NCI-H2107 treated with DMSO at 0.1 percent for 48 hours (cell line): ENCODE measurements at regions not wholly inside any gene's neighbourhood (a gene's known extent, or its start where the extent isn't known, plus 50 kb on each side); places are given as distances from the start of the nearest gene placed in this dataset.

ENCODE experiments used
- DNase-seq: peaks from one replicate; lab custom pipeline; 2025; ENCODE audit not compliant: unreplicated experiment; lab: John Stamatoyannopoulos, UW

DNA sequence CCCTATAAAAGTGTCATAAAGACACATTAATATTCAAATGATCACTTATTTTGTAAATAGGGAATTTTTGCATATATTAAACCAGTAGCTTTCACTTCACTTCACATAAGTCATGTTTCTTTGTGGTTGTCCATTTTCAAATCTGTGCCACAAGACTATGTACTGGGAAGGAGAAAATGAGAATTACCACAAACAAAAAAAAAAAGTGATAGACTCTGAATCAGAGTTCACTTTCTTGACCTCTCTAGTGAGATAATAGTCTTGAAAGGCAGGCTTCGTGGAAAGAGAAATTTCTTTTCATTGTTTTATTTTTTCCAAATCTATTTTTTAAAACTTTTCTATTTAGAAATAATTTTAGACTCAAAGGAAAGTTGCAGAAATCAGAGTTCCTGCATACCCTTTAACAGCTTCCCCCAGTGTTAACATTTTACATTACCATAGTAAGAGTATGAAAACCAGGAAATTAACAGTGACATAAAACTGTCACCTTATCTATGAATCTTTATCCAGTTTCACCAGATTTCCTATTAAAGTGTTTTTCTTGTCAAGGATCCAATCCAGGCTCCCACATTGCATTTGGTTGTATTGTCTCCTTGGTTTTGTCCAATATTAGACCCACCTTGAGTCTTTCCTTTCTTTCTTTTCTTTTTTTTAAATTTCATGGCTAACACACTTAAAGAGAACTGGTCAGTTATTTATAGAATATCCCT lies 215.4 kb upstream of the PGRMC2 start:
- DNase-seq = no peak

DNA sequence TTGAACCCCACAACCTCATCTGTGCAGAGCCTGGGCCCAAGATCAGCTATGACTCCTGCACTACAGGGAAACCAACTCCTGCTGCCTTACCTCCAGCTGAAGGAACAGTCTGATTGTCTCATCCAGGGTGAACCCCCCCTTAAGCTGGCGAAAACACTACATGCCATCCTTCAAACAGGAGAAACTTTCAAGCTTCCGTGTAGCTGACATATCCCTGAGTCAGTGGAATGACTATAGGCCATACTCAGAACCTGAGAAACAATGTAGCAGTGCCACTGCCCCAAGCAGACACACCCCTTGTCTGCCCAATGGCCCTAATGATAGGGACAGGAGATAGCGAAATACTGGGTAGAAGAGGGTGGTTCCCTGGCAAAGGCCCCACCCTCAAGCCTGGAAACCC lies 213.6 kb upstream of the PGRMC2 start:
- DNase-seq = no peak

DNA sequence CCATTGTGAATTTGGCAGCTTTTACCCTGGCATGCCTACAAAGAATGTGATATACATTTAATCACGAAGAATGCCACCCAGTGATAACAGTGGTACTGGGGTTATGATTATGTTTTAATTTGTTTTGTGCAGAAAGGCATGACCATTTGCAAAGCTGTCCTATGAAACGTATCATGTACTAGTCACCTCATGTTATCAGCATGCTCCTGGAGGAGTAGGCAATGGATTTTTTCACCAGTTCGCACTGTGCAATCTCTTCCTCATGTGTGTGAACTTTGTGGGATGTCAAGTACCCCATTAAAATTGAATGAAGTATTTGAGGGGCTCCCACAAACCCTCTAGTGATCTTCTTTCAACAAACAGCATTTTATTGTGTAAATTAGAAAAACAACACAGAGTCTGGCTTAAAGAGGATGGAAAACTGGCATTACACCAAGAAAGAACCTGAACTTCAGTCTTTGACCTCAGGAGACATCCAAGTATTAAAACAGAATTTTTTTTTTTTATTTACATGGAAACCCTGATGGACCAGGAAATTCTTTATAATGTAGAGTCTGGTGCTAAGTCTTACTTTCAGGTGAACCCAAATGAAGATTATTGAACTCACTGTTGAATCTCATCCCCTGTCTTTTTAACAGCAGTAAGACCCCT lies 200.6 kb upstream of the PGRMC2 start:
- DNase-seq = no peak

DNA sequence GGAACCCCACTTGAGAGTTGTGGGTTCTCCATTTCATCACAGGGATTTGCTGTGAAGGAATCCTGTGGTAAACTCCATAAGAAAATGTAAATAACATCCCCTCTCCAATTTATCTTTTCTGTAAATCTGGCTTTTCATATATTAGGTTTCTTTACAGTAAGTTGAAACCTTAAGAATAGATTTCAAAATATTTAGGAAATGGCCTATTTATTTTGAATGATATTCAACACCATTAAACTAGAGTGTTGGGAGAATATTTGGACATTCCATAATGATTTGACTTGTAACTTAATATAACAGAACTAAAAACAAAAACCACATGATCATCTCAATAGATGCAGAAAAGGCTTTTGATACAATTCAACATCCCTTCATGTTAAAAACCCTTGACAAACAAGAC lies 197.3 kb upstream of the PGRMC2 start:
- DNase-seq = no peak

DNA sequence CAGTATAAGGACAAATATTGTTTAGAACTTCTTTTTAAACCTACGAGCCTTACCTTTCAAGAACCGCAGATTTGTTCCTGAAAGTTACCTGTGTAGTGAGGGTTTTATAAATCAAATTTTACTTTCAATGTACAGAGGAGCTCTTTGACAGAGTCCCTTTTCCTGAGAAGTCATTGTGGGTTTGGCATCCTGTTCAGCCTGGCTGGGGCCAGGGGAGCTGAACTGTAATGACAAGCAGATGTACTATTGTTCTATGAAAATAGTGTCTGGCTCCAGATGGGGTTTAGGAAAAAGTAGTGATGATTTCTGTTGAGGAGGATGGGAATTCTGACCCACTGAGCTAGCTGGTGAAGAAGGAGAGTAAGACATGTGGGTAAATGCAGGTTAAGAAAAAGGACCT lies 196.2 kb upstream of the PGRMC2 start:
- DNase-seq = no peak

DNA sequence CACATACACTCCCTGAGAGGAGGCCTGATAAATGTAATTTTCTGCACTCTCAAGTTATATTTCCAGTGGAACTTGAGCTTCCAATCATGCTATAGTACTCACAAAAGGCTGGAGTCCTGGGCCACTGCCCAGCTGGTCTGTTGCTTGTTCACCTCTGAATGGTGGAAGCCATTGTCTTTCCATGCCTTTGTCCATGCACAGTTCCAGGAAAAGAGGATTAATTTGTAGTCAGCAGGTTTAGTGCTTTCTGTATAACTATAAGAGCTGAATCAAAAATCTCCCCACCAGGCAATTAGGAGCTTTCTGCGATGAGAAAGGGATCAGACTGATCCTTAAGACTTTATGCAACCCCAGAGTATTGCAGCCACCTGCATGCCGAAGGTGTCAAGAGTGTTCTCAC lies 195.4 kb upstream of the PGRMC2 start:
- no peak for DNase-seq

DNA sequence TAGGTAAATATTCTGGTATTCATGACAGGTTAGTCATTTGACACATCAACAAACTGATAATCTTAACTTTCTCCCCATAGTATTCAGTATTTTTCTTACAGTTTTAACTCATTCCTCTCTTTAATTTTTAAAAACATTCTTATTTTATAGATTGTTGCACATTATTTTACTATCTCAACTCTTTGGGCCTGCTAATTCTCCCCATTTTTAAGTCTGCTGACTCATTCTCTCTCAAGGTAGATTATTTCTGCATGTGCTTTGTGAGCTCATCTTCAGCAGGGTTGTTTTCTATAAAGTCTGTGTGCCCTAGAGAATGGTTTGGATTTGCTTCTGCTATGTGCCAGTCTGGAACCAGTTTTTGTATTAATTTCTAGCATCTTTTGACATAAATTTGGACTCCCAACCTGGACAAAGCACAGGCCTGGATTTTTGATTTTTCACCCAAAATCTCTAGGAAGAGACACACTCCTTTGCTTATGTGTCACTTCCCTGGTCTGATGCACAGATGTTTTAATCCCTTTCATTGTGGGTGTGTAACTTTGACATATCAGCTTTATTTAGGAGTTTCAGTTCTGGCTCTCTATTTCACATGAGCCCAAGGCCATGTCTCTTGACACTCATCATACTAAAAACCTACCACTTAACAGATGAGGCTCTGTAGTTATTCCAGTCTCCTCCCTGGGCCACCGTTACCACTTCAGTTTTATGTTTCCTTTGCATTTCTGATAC lies 194.3 kb upstream of the PGRMC2 start:
- DNase-seq = no peak

DNA sequence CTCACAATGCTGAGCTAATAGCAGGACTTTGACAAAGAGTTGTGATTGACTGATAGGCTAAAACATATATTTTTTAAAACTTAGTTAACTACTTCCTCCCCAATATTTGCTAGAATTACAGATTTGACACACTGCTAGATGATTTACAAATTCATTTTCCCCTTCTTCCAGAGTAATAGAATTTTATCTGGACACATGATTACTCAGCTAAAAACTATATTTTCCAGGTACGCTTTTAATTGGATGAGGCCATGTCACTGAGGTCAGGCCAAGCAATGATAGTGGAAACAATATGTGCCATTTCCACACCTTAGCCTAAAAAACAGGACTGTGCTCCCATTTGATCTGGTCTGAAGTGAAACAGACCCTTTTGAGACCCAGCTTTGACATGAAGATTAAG lies 193.3 kb upstream of the PGRMC2 start:
- no peak for DNase-seq

DNA sequence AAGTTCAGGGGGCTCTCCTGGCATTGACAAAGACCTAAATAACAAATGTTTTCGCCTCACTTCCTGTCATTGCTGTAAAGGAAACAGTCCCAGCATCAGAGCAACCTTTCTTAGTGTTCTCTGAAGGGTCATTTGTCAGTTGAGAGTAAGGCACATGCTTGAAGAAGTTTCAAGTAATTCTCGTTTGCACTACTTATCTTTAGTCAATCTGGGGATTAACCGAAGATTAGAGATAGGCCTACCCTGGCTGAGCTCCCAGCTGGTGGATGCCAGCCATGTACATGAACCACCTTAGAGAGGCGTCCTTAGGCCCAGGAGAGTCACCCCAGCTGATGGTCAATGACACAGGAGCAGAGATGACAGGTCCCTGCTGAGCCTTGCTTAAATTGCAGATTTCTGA lies 189.9 kb upstream of the PGRMC2 start:
- DNase-seq = no peak

DNA sequence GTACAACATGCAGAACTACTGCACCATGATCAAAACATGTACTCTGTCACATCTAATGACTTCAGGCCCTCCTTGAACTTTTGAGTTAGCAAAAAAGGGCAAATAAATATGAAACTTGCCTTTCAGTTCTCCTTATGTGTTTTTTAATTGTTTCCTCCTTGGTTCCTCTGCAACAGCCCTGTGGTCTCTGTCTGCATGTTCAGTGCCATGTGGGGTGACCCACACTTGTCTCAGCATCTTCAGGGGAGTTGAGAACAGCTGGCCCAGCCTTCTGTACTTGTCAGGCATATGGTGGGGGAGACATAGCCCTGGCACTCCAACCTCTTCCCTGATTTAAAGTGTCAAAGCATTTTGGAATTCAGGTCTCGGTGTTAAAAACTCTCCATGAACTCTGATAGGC lies 188.0 kb upstream of the PGRMC2 start:
- no peak for DNase-seq

DNA sequence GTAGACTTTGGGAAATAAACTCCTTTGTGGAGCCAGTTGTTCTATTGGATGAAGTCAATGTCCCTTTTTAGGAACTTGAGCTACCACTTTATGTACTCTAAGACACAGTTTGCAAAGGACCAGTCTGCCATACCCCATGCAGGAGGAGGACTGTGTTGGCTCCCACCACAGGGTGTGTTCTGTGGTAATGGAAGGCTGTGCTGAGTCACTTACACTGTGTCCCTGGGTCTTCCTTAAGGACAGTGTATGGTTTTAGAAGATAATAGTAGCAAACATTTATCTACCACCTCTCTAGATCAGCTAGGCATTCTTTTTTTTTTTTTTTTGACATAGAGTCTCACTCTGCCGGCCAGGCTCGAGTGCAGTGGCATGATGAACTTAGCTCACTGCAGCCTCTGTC lies 184.0 kb upstream of the PGRMC2 start:
- no peak for DNase-seq

DNA sequence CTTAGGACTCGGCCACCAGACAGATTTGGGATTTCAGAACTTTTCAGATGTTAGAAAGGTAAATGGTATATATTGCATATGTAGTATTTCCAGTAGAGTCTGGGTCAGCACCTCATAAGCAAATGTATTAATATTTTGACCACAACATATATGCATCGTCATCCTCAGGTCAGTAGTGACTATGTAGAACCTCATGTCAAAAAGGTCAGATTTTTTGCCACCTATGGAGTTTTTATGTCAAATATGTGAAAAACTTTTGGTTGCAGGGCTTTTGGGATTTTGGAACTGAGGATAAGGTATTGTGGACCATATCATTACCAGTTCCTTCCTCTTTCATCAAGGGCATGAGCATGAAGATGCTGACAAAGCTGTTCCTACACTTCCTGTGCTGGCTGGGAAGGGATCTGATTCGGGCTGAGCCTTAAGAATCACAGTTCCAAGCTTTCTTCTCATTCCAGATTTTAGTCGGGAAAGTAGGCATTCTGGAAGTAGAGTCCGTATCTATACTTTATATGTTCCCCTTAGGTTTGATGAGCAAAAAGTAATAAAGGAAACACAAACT lies 183.0 kb upstream of the PGRMC2 start:
- no peak for DNase-seq

DNA sequence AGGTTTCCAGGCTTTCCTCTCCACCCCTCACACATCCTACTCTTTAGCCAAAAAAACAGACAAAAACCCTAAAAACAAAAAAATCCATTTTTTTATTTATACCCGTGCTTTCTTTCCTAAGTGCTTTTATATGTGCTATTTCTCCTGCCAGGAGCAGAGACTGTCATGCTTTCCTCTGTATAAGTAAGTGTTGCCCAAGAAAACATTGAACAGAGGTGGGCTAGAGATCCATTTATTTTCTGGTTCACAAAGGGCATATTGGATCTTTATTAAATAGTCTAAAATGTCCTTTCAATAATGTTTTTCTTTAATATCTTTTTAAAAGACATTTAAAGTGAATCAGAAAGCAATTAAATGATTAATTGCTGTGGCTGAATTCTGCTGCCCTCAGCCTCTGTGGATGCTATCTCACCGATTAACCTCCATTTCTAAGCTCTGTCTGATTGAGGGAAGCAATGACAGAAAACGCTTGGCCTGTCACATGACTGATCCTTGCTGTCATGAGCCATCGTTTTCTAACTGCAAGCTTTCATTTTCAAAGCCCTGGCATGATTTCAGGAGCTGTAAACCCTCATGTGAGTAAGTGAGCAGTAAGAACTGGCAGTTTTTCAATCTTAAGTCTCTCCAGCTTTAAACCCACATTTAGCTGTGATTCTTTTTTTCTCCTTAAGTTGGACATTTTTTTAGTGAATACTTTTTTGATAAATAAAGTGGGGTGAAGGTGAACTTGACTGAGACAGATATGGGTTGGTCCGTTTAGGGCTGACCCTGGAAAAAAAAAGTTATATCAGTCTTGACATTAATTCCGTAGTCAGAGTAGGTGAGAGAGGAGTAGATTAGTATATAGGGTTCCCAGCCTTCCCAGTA lies 180.7 kb upstream of the PGRMC2 start:
- no peak for DNase-seq

DNA sequence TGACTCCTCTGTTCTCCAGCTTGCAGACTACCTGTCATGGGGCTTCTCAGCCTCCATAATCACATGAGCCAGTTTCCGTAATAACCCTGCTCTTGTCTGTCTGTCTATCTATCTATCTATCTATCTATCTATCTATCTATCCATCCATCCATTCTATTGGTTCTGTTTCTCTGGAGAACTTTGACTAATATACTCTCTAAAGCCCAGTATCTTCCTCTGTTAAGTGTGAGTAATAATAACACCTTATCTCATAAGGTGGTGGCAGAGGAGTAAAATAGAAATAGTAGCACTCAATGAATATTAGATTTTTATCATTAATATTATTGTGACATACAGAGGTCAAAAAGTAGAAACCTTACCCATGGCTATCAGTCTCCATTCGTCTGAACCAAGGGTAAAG lies 177.9 kb upstream of the PGRMC2 start:
- DNase-seq = no peak

DNA sequence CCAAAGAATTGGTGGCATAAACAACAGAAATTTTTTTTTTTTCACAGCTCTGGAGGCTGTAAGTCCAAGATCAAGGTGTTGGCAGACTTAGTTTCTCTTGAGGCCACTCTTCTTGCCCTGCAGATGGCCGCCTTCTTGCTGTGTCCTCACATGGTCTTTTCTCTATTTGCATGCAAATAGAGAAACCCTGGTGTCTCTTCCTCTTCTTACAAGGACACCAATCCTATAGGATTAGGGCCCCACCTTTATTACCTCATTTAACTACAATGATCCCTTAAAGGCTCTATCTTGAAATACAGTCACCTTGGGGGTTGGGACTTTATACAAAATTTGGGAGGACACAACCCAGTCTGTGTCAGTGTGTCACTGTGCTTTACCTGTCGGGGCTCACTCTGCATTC lies 175.4 kb upstream of the PGRMC2 start:
- DNase-seq = no peak

DNA sequence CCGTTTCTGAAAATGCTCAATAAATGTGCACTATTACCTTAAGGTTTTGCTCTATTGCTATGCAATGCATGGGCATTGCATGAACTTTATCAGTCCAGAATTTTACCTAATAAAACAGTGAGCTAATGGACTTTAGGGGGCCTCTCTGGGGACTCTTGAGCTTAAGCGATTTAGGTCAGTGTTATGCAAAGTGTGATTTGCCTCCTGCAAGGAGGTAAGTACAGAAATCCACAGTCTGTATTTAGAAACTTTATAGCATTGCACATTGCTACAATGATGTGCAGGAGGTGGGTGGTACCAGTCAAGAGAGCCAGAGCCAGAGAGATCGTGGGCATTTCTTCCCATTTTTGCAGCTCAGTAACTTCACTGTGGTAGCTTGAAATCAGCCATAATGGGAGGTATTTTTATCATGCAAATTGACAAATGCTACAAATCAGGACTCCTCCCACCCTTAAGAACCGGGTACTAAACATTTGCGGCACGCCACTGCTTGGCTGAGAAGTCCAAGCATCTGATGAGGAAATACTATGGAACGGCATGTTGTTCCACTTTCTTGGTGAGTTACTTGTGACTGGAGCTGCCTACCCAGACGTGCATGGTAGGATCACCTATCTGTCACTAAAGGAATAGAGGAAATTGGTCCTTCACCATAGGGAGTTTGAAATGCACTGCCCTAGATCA lies 174.6 kb upstream of the PGRMC2 start:
- DNase-seq = no peak

DNA sequence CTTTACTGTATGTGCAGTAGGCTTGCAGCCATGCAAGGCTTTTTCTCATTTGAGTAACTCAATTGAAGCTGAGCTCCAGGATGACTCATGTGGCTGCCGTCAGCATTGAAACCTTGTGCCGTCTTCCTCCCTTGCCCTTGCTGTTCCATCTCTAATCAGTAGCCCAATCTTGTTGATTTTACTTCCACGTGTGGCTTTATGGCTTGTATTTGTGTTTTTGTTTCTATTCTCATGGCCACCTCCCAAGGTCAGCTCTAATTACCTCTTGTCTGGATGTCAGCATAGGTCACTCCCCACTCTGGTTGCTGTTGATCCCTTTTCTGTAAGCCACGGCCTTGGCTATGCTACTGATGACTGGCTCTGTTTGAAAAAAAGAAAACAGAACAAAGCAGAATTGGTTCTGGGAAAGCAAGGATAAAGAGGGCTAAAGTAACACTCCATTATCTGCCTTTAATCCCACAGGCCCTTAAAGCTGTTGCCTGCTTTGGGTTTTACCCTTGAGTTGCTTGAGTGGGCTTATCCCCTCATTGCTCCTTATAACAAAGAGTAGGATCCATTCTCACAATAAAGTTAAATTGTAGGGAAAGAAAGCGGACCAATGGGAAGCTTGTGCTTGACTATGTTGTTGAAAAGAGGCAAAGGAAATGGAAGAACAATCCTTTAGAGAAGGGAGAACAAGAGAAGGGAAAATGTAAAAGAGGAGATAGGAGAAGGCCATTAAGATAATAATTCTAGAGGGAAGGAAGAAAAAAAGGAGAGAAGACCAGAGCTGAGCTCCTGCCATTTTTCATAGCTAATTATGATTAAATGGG lies 173.9 kb upstream of the PGRMC2 start:
- no peak for DNase-seq

DNA sequence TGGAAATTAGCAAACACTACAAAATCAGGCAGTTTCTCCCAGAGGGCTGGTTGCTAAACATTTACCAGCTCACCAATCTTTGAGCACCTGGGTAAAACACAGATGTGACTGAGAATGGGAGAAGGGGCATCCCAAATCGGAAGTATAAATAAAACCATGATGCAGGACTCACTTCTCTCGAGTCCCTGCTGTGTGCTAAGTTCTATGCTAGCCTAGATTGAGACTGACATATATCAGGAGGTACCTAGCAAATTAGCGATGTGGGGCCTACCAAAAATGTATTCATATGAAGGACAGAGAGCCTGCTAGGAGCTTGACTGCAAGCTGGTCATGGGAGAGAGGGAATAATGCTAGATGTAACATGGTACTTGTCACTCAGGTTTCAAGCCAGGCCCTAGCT lies 171.9 kb upstream of the PGRMC2 start:
- DNase-seq = no peak

DNA sequence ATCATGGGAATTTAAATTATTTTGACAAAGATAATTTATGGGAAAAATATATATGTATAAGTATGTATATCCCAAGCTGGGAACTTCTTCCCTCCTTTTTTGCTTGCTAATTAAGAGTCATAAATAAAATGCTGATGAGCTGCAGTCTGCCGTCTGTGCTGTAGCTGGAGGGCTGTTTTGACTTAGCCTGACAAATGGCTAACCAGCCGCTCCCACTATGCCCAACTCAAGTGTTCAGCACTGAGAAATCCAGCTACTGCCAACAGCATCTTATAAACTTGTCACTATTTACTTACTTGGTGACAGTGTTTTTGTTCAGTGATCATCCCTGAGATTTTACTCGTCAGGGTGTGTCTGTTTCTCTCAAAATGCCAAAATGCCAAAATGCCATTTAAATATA lies 171.2 kb upstream of the PGRMC2 start:
- no peak for DNase-seq

DNA sequence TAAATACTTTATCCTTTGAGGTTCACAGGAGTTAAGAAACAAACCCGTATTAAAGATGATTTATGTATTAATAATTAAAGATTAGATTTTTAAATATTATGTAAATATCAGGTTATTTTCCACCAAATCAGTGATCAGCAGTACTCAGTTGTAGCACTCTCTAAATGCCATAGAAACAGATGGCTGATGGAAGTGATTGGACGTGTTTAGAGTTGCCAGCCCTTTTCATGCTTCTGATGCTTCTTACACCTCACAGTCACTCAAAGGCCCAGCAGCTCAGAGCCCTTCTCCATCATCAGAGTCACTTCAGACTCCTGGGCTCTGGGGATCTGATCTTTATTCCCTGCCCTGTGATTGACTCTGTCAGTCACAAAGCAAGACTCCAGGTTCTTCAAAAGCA lies 170.1 kb upstream of the PGRMC2 start:
- DNase-seq = no peak
